ENCODE measurements at regions not wholly inside any gene's neighbourhood (a gene's known extent, or its start where the extent isn't known, plus 50 kb on each side); places are given as distances from the start of the nearest gene placed in this dataset.

DNA sequence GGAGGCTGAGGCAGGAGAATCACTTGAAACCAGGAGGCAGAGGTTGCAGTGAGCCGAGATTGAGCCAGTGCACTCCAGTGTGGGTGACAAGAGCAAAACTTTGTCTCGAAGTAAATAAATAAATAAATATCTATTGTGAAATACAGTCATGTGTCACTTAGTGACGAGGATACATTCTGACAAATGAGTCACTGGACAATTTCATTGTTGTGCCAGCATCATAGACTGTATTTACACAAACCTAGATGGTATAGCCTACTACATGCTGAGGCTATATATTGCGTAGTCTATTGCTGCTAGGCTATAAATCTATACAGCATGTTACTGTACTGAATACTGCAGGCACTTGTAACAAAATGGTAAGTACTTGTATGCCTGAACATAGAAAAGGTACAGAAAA is 61.1 kb upstream of the CCL21 start:
- no peak for TF ChIP-seq POLR2A (IDR thresholded peaks at IDR 0.05)
- TF ChIP-seq, protein P1, sequence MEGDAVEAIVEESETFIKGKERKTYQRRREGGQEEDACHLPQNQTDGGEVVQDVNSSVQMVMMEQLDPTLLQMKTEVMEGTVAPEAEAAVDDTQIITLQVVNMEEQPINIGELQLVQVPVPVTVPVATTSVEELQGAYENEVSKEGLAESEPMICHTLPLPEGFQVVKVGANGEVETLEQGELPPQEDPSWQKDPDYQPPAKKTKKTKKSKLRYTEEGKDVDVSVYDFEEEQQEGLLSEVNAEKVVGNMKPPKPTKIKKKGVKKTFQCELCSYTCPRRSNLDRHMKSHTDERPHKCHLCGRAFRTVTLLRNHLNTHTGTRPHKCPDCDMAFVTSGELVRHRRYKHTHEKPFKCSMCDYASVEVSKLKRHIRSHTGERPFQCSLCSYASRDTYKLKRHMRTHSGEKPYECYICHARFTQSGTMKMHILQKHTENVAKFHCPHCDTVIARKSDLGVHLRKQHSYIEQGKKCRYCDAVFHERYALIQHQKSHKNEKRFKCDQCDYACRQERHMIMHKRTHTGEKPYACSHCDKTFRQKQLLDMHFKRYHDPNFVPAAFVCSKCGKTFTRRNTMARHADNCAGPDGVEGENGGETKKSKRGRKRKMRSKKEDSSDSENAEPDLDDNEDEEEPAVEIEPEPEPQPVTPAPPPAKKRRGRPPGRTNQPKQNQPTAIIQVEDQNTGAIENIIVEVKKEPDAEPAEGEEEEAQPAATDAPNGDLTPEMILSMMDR (IDR thresholded peaks at IDR 0.05), result no peak

Measured in upper lobe of left lung (tissue), 4 donors.